CD4-positive, CD25-positive, alpha-beta regulatory T cell (primary cell): ENCODE measurements at regions not wholly inside any gene's neighbourhood (a gene's known extent, or its start where the extent isn't known, plus 50 kb on each side); places are given as distances from the start of the nearest gene placed in this dataset.
"Not testable (repeated sequence)": the region's sequence is repeated elsewhere in the genome, so short reads cannot be mapped to it uniquely, and the experiment has no call there.

ENCODE experiments used
- ATAC-seq, 2 donors: fragments of 150-1000 bp; cut with Tn5 transposase; one replicate each; pipeline ENCODE4 v1.10.0; 2021; ENCODE audit warnings: low read depth in 2 of 2, moderate number of reproducible peaks in 2 of 2, moderate library complexity in 1 of 2
- DNase-seq, 3 donors: peaks; one replicate each; pipeline versions ENCODE4 v3.0.0 to v3.0.0-alpha.2; 2012 to 2022; ENCODE audit warnings: mixed read lengths in 1 of 3
- H3K27ac ChIP-seq: one replicate; pipeline ENCODE4 v1.7.0; 2013; ENCODE audit warnings: mild to moderate bottlenecking, low read length; ENCODE audit not compliant: insufficient read depth, poor library complexity, severe bottlenecking
- H3K27me3 ChIP-seq: one replicate; pipeline ENCODE4 v1.7.0; 2013; ENCODE audit warnings: low read length; ENCODE audit not compliant: control insufficient read depth, insufficient read depth
- H3K36me3 ChIP-seq: one replicate; pipeline ENCODE4 v1.7.0; 2013; ENCODE audit warnings: mild to moderate bottlenecking, low read length, moderate library complexity; ENCODE audit not compliant: control insufficient read depth, insufficient read depth
- H3K4me1 ChIP-seq: 2 replicates; pipeline ENCODE4 v1.7.0; 2013; ENCODE audit warnings: mild to moderate bottlenecking, low read length; ENCODE audit not compliant: insufficient read depth, control insufficient read depth, poor library complexity, severe bottlenecking
- H3K4me3 ChIP-seq: one replicate; pipeline ENCODE4 v1.7.0; 2013; ENCODE audit warnings: low read depth, mild to moderate bottlenecking, low read length, moderate library complexity
- H3K9me3 ChIP-seq, 2 experiments: 1 replicate in 1 of 2; 2 replicates in 1 of 2; pipeline ENCODE4 v1.7.0; 2013; ENCODE audit warnings: low read length in 2 of 2, mild to moderate bottlenecking in 1 of 2, moderate library complexity in 1 of 2; ENCODE audit not compliant: control insufficient read depth in 2 of 2
- H3K27ac Mint-ChIP-seq, 3 donors: one replicate each; pipeline ENCODE4 v1.8.0; 2020 to 2022; ENCODE audit warnings: mild to moderate bottlenecking in 3 of 3, mixed read lengths in 3 of 3, moderate library complexity in 2 of 3
- H3K27me3 Mint-ChIP-seq: one replicate; pipeline ENCODE4 v1.8.0; 2022; ENCODE audit warnings: mild to moderate bottlenecking, mixed read lengths
- H3K36me3 Mint-ChIP-seq: one replicate; pipeline ENCODE4 v1.8.0; 2020; ENCODE audit warnings: mixed read lengths
- H3K4me1 Mint-ChIP-seq, 4 donors: one replicate each; pipeline ENCODE4 v1.8.0; 2020 to 2022; ENCODE audit warnings: mixed read lengths in 4 of 4, mild to moderate bottlenecking in 1 of 4
- H3K4me3 Mint-ChIP-seq, 4 donors: one replicate each; pipeline ENCODE4 v1.8.0; 2020 to 2022; ENCODE audit warnings: mild to moderate bottlenecking in 4 of 4, mixed read lengths in 4 of 4, moderate library complexity in 3 of 4
- H3K9me3 Mint-ChIP-seq, 7 donors: one replicate each; pipeline ENCODE4 v1.8.0; 2020 to 2022; ENCODE audit warnings: mixed read lengths in 7 of 7, mild to moderate bottlenecking in 3 of 7, moderate library complexity in 2 of 7

DNA sequence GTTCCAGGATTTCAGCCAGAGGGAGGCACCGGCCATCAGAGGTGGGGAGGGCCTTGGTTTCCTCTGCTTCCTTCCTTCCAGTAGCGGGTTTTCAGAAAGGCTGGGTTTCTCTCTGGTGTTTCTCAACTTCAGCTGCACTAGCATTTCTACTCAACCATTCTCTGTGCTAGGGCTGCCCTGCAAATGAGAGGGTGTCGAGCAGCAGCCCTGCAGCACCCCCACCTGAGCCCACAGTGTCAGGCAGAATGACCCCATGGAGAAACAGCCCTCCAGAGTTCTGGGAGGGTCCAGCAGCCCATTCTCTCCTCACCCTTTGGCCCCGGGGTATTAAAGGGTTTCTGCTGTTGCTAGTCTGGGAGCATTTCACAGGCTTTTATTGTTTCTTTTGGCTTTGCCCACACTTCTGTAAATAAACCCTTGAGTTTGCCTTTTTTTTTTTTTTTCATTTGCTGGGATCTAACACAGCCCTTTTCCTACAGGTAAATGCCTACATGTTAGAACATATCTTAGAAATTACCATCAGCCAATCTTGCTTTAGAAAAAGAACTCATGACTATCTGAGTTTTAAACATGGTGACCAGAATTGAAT is 151.5 kb upstream of the VIPR2 start:
- Histone ChIP-seq H3K27me3 (no peaks in the 10 kb centered on the region), H3K4me1 (no peaks in the 10 kb centered on the region), H3K27ac (no peak overlapping the region), H3K4me3 (no peak overlapping the region), H3K9me3 (no peaks in the 10 kb centered on the region), H3K36me3 (no peaks in the 10 kb centered on the region)
- no peaks in the 10 kb centered on the region for H3K36me3 Mint-ChIP-seq
- DNase-seq (no peak), ATAC-seq (no peak)
- H3K4me1 Mint-ChIP-seq, result no peaks in the 10 kb centered on the region
- H3K27ac Mint-ChIP-seq, result no peak overlapping the region
- no peak overlapping the region for H3K4me3 Mint-ChIP-seq
- peaks cover 10% of the 10 kb centered on the region for H3K27me3 Mint-ChIP-seq
- peaks cover 0 to 15% (median 3%) of the 10 kb centered on the region in 7 donors for H3K9me3 Mint-ChIP-seq

- H3K36me3 ChIP-seq, H3K4me3 Mint-ChIP-seq, H3K4me3 ChIP-seq: not testable (repeated sequence)
These were observed 141.8 kb upstream of the VIPR2 start for GRCh38 chr7:159286487-159286886.

DNA sequence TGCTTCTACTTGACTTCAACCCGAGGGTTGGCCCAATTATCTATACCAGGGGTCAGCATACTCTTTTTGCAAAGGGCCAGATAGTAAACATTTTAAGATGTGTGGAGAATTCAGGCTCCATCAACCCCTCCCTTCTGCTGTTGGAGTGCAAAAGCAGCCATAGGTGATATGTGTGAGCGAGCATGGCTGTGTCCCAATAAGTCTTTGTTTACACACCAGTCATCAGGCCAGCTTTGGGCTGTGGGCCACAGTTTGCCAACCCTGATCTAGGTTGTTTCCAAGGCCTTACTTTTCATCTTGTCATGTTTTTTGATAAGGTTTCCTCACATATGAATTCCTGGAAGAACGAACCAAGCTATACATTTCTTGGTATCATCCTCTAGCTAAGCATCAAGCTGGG is 136.9 kb upstream of the VIPR2 start:
- ATAC-seq (no peak), DNase-seq (no peak)
- Mint-ChIP-seq H3K9me3 (peaks cover 0 to 16% (median 9%) of the 10 kb centered on the region in 7 donors), H3K27ac (no peak overlapping the region), H3K4me3 (no peak overlapping the region), H3K36me3 (no peaks in the 10 kb centered on the region), H3K27me3 (peaks cover 20% of the 10 kb centered on the region), H3K4me1 (no peaks in the 10 kb centered on the region)
- H3K4me1 ChIP-seq, result no peaks in the 10 kb centered on the region
- no peak overlapping the region for H3K27ac ChIP-seq
- H3K9me3 ChIP-seq, result peaks cover 4 to 5% of the 10 kb centered on the region in 2 experiments
- H3K36me3 ChIP-seq, result no peaks in the 10 kb centered on the region
- no peak overlapping the region for H3K4me3 ChIP-seq
- peaks cover 5% of the 10 kb centered on the region for H3K27me3 ChIP-seq

More at GRCh38 chr7:159286487-159286886, 141.8 kb upstream of the VIPR2 start:
- DNase-seq, H3K27ac ChIP-seq, H3K27me3 ChIP-seq, H3K27ac Mint-ChIP-seq, H3K36me3 Mint-ChIP-seq, H3K4me1 ChIP-seq, H3K9me3 ChIP-seq, H3K4me1 Mint-ChIP-seq, ATAC-seq: not testable (repeated sequence)
- H3K27me3 Mint-ChIP-seq, result peaks cover 20% of the 10 kb centered on the region
- peaks cover 0 to 30% (median 14%) of the 10 kb centered on the region in 7 donors for H3K9me3 Mint-ChIP-seq

GRCh38 chr7:159280008-159280407 is 135.3 kb upstream of the VIPR2 start:
- Mint-ChIP-seq H3K27me3 (peaks cover 31% of the 10 kb centered on the region), H3K4me1 (no peaks in the 10 kb centered on the region), H3K4me3 (no peak overlapping the region), H3K27ac (no peak overlapping the region), H3K9me3 (peaks cover 0 to 20% (median 7%) of the 10 kb centered on the region in 7 donors), H3K36me3 (no peaks in the 10 kb centered on the region)
- Histone ChIP-seq H3K27me3 (peaks cover 5% of the 10 kb centered on the region), H3K9me3 (peaks cover 5 to 14% of the 10 kb centered on the region in 2 experiments), H3K4me1 (no peaks in the 10 kb centered on the region), H3K36me3 (no peaks in the 10 kb centered on the region), H3K4me3 (no peak overlapping the region), H3K27ac (no peak overlapping the region)
- ATAC-seq (no peak), DNase-seq (no peak)

DNA sequence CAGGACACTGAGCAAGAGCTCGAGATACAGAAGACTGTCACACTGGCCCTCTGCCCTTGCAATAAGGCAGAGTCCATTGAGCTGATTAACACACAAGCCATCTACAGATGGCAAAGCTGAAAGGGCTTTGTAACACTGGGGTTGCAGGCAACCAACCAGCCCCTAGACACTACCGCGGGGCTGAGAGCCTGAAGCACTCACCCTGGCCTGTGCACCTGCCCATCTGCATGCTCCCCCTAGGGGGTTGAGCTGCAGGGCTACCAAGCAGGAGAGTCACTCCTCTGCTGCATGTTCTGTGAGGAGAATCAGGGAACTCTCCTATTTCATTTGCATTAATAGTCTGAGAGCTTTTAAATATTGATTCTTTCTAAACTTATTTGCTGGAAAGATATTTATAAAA is 128.1 kb upstream of the VIPR2 start:
- ATAC-seq, result no peak
- peaks cover 6 to 51% (median 16%) of the 10 kb centered on the region in 7 donors for H3K9me3 Mint-ChIP-seq

GRCh38 chr7:159271781-159272180 is 127.1 kb upstream of the VIPR2 start:
- ATAC-seq (no peak), DNase-seq (no peak)
- Mint-ChIP-seq H3K36me3 (no peaks in the 10 kb centered on the region), H3K4me1 (no peaks in the 10 kb centered on the region), H3K27ac (no peak overlapping the region), H3K4me3 (no peak overlapping the region), H3K27me3 (peaks cover 28% of the 10 kb centered on the region), H3K9me3 (peaks cover 6 to 45% (median 15%) of the 10 kb centered on the region in 7 donors)
- H3K27me3 ChIP-seq, result peaks cover 3% of the 10 kb centered on the region
- no peak overlapping the region for H3K27ac ChIP-seq
- H3K4me3 ChIP-seq, result no peak overlapping the region
- H3K9me3 ChIP-seq, result peaks cover 22 to 32% of the 10 kb centered on the region in 2 experiments
- H3K36me3 ChIP-seq, result no peaks in the 10 kb centered on the region
- H3K4me1 ChIP-seq, result no peaks in the 10 kb centered on the region

More for the DNA sequence above, 128.1 kb upstream of the VIPR2 start:
- H3K27ac Mint-ChIP-seq, result no peak overlapping the region
- no peaks in the 10 kb centered on the region for H3K36me3 ChIP-seq
- no peak overlapping the region for H3K27ac ChIP-seq
- no peaks in the 10 kb centered on the region for H3K36me3 Mint-ChIP-seq
- no peak overlapping the region for H3K4me3 Mint-ChIP-seq
- H3K4me1 ChIP-seq, result no peaks in the 10 kb centered on the region
- no peaks in the 10 kb centered on the region for H3K4me1 Mint-ChIP-seq
- no peak for DNase-seq
- peaks cover 3% of the 10 kb centered on the region for H3K27me3 ChIP-seq
- H3K4me3 ChIP-seq, result no peak overlapping the region
- peaks cover 23 to 35% of the 10 kb centered on the region in 2 experiments for H3K9me3 ChIP-seq
- peaks cover 33% of the 10 kb centered on the region for H3K27me3 Mint-ChIP-seq

DNA sequence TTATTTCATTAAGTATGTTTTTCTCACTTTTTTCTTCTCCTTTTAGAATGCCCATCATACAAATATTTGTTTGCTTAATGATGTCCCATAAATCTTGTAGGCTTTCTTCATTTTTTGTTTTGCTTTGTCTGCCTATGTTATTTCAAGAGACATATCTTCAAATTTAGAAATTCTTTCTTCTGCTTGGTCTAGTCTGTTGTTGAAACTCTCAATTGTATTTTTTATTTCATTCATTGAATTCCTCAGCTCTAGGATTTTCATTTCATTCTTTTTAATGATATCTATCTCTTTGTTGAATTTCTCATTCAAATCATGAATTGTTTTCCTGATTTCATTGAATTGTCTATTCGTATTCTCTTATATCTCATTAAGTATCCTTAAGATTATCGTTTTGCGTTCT is 125.1 kb upstream of the VIPR2 start:
- no peak overlapping the region for H3K27ac ChIP-seq
- no peaks in the 10 kb centered on the region for H3K4me1 ChIP-seq
- H3K4me1 Mint-ChIP-seq, result no peaks in the 10 kb centered on the region
- H3K36me3 Mint-ChIP-seq, result no peaks in the 10 kb centered on the region
- no peak for DNase-seq
- peaks cover 6 to 35% (median 12%) of the 10 kb centered on the region in 7 donors for H3K9me3 Mint-ChIP-seq
- H3K36me3 ChIP-seq, result no peaks in the 10 kb centered on the region
- no peak overlapping the region for H3K27ac Mint-ChIP-seq
- no peak for ATAC-seq
- peaks cover 14% of the 10 kb centered on the region for H3K27me3 Mint-ChIP-seq
- peaks cover 17 to 21% of the 10 kb centered on the region in 2 experiments for H3K9me3 ChIP-seq
- H3K4me3 ChIP-seq, result no peak overlapping the region
- H3K4me3 Mint-ChIP-seq, result no peak overlapping the region
- H3K27me3 ChIP-seq, result peaks cover 3% of the 10 kb centered on the region

- ATAC-seq (no peak), DNase-seq (no peak)
- Mint-ChIP-seq H3K4me3 (no peak overlapping the region), H3K36me3 (no peaks in the 10 kb centered on the region), H3K27ac (peak overlapping the region in 1 of 3 donors; percentile 18), H3K9me3 (peaks cover 5 to 22% (median 9%) of the 10 kb centered on the region in 7 donors), H3K27me3 (peaks cover 14% of the 10 kb centered on the region), H3K4me1 (no peaks in the 10 kb centered on the region)
- H3K4me3 ChIP-seq, result no peak overlapping the region
- peaks cover 6% of the 10 kb centered on the region for H3K27me3 ChIP-seq
- no peaks in the 10 kb centered on the region for H3K36me3 ChIP-seq
- H3K27ac ChIP-seq, result no peak overlapping the region
- no peaks in the 10 kb centered on the region for H3K4me1 ChIP-seq
- H3K9me3 ChIP-seq, result peaks cover 0 to 5% of the 10 kb centered on the region in 2 experiments
These were observed 118.8 kb upstream of the VIPR2 start for GRCh38 chr7:159263430-159263829.
